Panc1 (cell line): ENCODE measurements at regions not wholly inside any gene's neighbourhood (a gene's known extent, or its start where the extent isn't known, plus 50 kb on each side); places are given as distances from the start of the nearest gene placed in this dataset.

Source experiments
- ATAC-seq: fragments of 200-7000 bp; cut with Tn5 transposase; 2 replicates; pipeline ENCODE4 v1.9.1; 2020; ENCODE audit warnings: mild to moderate bottlenecking, moderate library complexity
- BruUV-seq: library from RNA; stranded (reverse); fragments of 400-500 nt; replicated peaks from 2 replicates; lab custom pipeline; 2021; lab: Mats Ljungman, UMichigan
- CTCF ChIA-PET: fragments of 300-600 bp; sonication (Branson Sonifier 250); formaldehyde crosslinking; loops from one replicate; lab custom pipeline; 2022; ENCODE audit warnings: antibody characterized with exemption; lab: Charles Lee
- POLR2A ChIA-PET: fragments of 300-600 bp; sonication (Branson Sonifier 250); formaldehyde crosslinking; loops from one replicate; lab custom pipeline; 2022; ENCODE audit warnings: antibody characterized with exemption; lab: Charles Lee
- DNase-seq: peaks from one replicate; pipeline ENCODE4 v3.0.0-alpha.2; 2010; ENCODE audit warnings: low read depth, low spot score
- H3K27ac ChIP-seq: 2 replicates; pipeline ENCODE4 v1.5.1; 2011; ENCODE audit warnings: mild to moderate bottlenecking, low read length, inconsistent platforms
- H3K27me3 ChIP-seq: fragments of 200-500 bp; sonication (Bioruptor generic); 2 replicates; pipeline ENCODE4 v1.6.0; 2014; ENCODE audit warnings: low read length, inconsistent platforms; ENCODE audit not compliant: control insufficient read depth, insufficient read depth
- H3K36me3 ChIP-seq: fragments of 200-500 bp; sonication (Bioruptor generic); 2 replicates; pipeline ENCODE4 v1.5.1; 2014; ENCODE audit warnings: inconsistent platforms, mild to moderate bottlenecking, low read length, moderate library complexity; ENCODE audit not compliant: control insufficient read depth, insufficient read depth
- H3K4me1 ChIP-seq: 2 replicates; pipeline ENCODE4 v1.5.1; 2011; ENCODE audit warnings: inconsistent platforms, mild to moderate bottlenecking, low read length, moderate library complexity; ENCODE audit not compliant: control insufficient read depth, insufficient read depth
- H3K4me3 ChIP-seq, 2 experiments: 2 replicates each; pipeline ENCODE4 v1.5.1; 2011 to 2012; ENCODE audit warnings: low read depth in 2 of 2, low read length in 2 of 2, mild to moderate bottlenecking in 2 of 2, inconsistent platforms in 1 of 2, moderate library complexity in 1 of 2
- H3K9me3 ChIP-seq: fragments of 200-500 bp; sonication (Bioruptor generic); 2 replicates; pipeline ENCODE4 v1.5.1; 2014; ENCODE audit warnings: low read depth, mild to moderate bottlenecking, inconsistent platforms, low read length, moderate library complexity; ENCODE audit not compliant: control insufficient read depth, insufficient read depth
- POLR2AphosphoS5 ChIP-seq: IDR thresholded peaks from 2 replicates; pipeline ENCODE4 v1.6.1; 2012; ENCODE audit warnings: mild to moderate bottlenecking, low read depth, low read length, moderate library complexity
- SIN3A ChIP-seq: IDR thresholded peaks from 2 replicates; pipeline ENCODE4 v1.6.1; 2012; ENCODE audit warnings: low read depth, mild to moderate bottlenecking, low read length, moderate library complexity, borderline replicate concordance; ENCODE audit not compliant: insufficient read depth
- TCF7L2 ChIP-seq: IDR thresholded peaks from 2 replicates; pipeline ENCODE4 v1.6.1; 2011; ENCODE audit warnings: mild to moderate bottlenecking, low read depth, low read length, inconsistent platforms
- in situ Hi-C: cut with HindIII; loops from 2 replicates; pipeline ENCODE4 v1.10.0; 2016; ENCODE audit warnings: low sequenced_read_pairs, low pct_unique_long_range_greater_than_20kb
- intact Hi-C: fragments of 100-400 bp; cut with micrococcal nuclease; formaldehyde crosslinking; loops from one replicate; pipeline ENCODE4 v1.10.0; 2022; ENCODE audit not compliant: unreplicated experiment
- TF ChIP-seq, protein P1 (sequence below), 2 experiments: IDR thresholded peaks; 2 replicates each; pipeline ENCODE4 v1.6.1; 2011 to 2012; ENCODE audit warnings: low read depth in 2 of 2, control low read depth in 1 of 2, low read length in 1 of 2, mild to moderate bottlenecking in 1 of 2, moderate library complexity in 1 of 2; ENCODE audit not compliant: insufficient read depth in 1 of 2
- TF ChIP-seq, protein P2 (sequence below): fragments of 450-650 bp; IDR thresholded peaks from 2 replicates; pipeline ENCODE4 v1.5.1; 2017; ENCODE audit warnings: mild to moderate bottlenecking

DNA sequence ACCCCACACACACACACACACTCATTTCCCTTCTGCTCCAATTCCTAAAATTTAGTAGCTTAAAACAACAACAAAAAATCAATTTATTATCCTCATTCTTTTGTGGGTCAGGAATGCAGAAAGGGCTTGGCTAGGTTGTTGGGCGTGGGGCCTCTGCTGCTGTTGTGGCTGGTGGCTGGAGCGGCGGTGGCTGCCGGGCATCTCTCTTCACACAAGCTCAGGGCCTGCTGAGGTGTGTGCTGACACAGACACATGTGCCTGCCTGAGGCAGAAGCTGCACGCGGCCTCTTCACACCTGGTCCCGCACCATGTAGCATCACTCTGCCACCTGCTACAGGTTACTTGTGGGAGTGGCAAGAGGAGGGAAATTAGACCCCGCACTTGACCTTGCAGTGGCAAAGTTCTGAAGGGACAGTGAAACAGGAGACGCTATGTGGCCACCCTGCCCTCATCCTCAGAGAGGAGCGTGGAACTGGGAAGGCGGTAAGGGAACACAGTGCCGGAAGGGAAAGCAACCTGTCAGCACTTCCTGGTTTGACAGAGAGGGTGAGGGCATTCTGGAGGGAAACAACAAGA is 64.0 kb upstream of the PRR20G start:
- DNase-seq: no peak
- ChIA-PET POLR2A (interaction anchor here (0.6 kb wide), 1 partner anchor 59 kb away, joined by 3 read pairs; no protein-coding TSS in a partner anchor), CTCF (interaction anchor here (0.7 kb wide), 1 partner anchor 243 kb away, joined by 3 read pairs; no protein-coding TSS in a partner anchor)
- TF ChIP-seq, protein P1, sequence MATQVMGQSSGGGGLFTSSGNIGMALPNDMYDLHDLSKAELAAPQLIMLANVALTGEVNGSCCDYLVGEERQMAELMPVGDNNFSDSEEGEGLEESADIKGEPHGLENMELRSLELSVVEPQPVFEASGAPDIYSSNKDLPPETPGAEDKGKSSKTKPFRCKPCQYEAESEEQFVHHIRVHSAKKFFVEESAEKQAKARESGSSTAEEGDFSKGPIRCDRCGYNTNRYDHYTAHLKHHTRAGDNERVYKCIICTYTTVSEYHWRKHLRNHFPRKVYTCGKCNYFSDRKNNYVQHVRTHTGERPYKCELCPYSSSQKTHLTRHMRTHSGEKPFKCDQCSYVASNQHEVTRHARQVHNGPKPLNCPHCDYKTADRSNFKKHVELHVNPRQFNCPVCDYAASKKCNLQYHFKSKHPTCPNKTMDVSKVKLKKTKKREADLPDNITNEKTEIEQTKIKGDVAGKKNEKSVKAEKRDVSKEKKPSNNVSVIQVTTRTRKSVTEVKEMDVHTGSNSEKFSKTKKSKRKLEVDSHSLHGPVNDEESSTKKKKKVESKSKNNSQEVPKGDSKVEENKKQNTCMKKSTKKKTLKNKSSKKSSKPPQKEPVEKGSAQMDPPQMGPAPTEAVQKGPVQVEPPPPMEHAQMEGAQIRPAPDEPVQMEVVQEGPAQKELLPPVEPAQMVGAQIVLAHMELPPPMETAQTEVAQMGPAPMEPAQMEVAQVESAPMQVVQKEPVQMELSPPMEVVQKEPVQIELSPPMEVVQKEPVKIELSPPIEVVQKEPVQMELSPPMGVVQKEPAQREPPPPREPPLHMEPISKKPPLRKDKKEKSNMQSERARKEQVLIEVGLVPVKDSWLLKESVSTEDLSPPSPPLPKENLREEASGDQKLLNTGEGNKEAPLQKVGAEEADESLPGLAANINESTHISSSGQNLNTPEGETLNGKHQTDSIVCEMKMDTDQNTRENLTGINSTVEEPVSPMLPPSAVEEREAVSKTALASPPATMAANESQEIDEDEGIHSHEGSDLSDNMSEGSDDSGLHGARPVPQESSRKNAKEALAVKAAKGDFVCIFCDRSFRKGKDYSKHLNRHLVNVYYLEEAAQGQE (IDR thresholded peaks at IDR 0.05; ENCODE audit: insufficient read depth in 1 of 2, low read depth in 2 of 2, low read length in 1 of 2): no peak
- no peak for TF ChIP-seq SIN3A
- TF ChIP-seq, protein P2, sequence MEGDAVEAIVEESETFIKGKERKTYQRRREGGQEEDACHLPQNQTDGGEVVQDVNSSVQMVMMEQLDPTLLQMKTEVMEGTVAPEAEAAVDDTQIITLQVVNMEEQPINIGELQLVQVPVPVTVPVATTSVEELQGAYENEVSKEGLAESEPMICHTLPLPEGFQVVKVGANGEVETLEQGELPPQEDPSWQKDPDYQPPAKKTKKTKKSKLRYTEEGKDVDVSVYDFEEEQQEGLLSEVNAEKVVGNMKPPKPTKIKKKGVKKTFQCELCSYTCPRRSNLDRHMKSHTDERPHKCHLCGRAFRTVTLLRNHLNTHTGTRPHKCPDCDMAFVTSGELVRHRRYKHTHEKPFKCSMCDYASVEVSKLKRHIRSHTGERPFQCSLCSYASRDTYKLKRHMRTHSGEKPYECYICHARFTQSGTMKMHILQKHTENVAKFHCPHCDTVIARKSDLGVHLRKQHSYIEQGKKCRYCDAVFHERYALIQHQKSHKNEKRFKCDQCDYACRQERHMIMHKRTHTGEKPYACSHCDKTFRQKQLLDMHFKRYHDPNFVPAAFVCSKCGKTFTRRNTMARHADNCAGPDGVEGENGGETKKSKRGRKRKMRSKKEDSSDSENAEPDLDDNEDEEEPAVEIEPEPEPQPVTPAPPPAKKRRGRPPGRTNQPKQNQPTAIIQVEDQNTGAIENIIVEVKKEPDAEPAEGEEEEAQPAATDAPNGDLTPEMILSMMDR: no peak
- TF ChIP-seq TCF7L2: no peak
- no peak for TF ChIP-seq POLR2AphosphoS5
- Histone ChIP-seq H3K27me3 (peaks cover 17% of the 10 kb centered on the region), H3K36me3 (no peaks in the 10 kb centered on the region), H3K4me3 (no peak overlapping the region), H3K4me1 (no peaks in the 10 kb centered on the region), H3K27ac (no peak overlapping the region), H3K9me3 (no peaks in the 10 kb centered on the region)
- intact Hi-C loops: no loop called here
- ATAC-seq: no peak
- in situ Hi-C loops: no loop called here
- BruUV-seq: no TSS peak

- in situ Hi-C loops (no loop called here), intact Hi-C loops (no loop called here)
- H3K27me3 ChIP-seq: peaks cover 23% of the 10 kb centered on the region
- DNase-seq (no peak), ATAC-seq (no peak)
- TF ChIP-seq POLR2AphosphoS5: no peak
- TF ChIP-seq TCF7L2: no peak
- H3K4me1 ChIP-seq: no peaks in the 10 kb centered on the region
- no peaks in the 10 kb centered on the region for H3K9me3 ChIP-seq
- ChIA-PET CTCF (interaction anchor here (0.7 kb wide), 2 partner anchors 168 to 242 kb away, joined by 3 read pairs; no protein-coding TSS in a partner anchor), POLR2A (no interaction called here)
- H3K4me3 ChIP-seq: no peak overlapping the region
- no TSS peak for BruUV-seq
- H3K27ac ChIP-seq: no peak overlapping the region
- H3K36me3 ChIP-seq: no peaks in the 10 kb centered on the region
These were observed 63.5 kb upstream of the PRR20G start for GRCh38 chr3:127351321-127351720.
